ENCODE measurements at regions not wholly inside any gene's neighbourhood (a gene's known extent, or its start where the extent isn't known, plus 50 kb on each side); places are given as distances from the start of the nearest gene placed in this dataset.

- intact Hi-C loops (cut with micrococcal nuclease), result no loop called here
- H3K27ac ChIP-seq (replicated peaks), result no peak overlapping the region
- no peak for DNase-seq
- H3K36me3 ChIP-seq, result no peaks in the 10 kb centered on the region
- H3K9me3 ChIP-seq (replicated peaks), result no peaks in the 10 kb centered on the region
- no peaks in the 10 kb centered on the region for H3K27me3 ChIP-seq (ENCODE audit: low read depth)
- no peaks in the 10 kb centered on the region for H3K4me1 ChIP-seq
- no peak overlapping the region for H3K4me3 ChIP-seq
- TF ChIP-seq CTCF (IDR thresholded peaks at IDR 0.05; ENCODE audit: borderline replicate concordance), result no peak
Measured at GRCh38 chr6:101281266-101281665, 112.2 kb upstream of the GRIK2 start.

GRCh38 chr6:101284131-101284530, 109.4 kb upstream of the GRIK2 start:
- H3K27ac ChIP-seq (replicated peaks), result no peak overlapping the region
- no peaks in the 10 kb centered on the region for H3K27me3 ChIP-seq (ENCODE audit: low read depth)
- no peak overlapping the region for H3K4me3 ChIP-seq
- DNase-seq, result no peak
- H3K4me1 ChIP-seq, result no peaks in the 10 kb centered on the region
- no peak for TF ChIP-seq CTCF (IDR thresholded peaks at IDR 0.05; ENCODE audit: borderline replicate concordance)
- no peaks in the 10 kb centered on the region for H3K36me3 ChIP-seq
- H3K9me3 ChIP-seq (replicated peaks), result no peaks in the 10 kb centered on the region
- intact Hi-C loops (cut with micrococcal nuclease), result no loop called here

DNA sequence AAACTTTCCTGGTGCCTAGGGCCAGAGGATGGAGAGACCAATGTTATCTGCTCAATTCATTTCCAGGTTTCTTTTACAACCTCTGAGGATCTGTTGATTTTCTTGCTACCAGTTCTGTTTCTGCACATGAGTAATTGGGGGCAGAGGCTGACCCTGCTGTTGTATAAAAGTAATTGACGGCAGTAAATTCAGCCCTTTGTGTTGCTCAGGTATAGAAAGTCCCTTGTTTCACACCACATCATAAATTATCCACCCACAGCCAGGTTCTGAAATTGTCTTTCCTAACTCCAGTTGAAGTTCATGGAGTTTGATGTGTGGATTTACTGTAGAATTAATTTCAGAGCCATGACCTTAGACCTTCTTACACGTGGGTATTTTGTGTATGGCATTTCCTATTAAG, 107.4 kb upstream of the GRIK2 start:
- Histone ChIP-seq H3K36me3 (no peaks in the 10 kb centered on the region), H3K4me1 (no peaks in the 10 kb centered on the region), H3K4me3 (no peak overlapping the region), H3K9me3 (replicated peaks) (no peaks in the 10 kb centered on the region), H3K27ac (replicated peaks) (no peak overlapping the region), H3K27me3 (ENCODE audit: low read depth) (no peaks in the 10 kb centered on the region)
- no peak for DNase-seq
- TF ChIP-seq CTCF (IDR thresholded peaks at IDR 0.05; ENCODE audit: borderline replicate concordance), result no peak
- intact Hi-C loops (cut with micrococcal nuclease), result no loop called here

DNA sequence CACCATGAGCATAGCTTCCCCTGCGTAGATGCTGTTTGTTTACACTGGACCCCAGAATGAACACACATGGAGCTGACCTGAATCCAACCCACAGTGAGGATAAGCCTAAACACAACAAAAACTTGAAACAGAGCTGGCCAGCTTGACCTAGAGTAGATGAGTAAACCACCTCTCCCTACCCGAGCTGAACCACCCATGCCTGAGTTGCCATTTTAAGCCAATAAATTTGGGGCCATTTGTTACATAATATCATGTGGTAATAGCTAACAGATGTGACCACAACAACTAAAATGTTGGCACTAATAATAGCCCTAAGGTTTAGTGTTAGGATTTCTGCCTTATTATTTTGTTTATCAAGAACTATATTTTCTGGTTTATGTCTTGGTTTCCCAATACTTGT, 103.2 kb upstream of the GRIK2 start:
- no peak for TF ChIP-seq CTCF (IDR thresholded peaks at IDR 0.05; ENCODE audit: borderline replicate concordance)
- Histone ChIP-seq H3K27ac (replicated peaks) (no peak overlapping the region), H3K27me3 (ENCODE audit: low read depth) (no peaks in the 10 kb centered on the region), H3K36me3 (no peaks in the 10 kb centered on the region), H3K4me1 (no peaks in the 10 kb centered on the region), H3K9me3 (replicated peaks) (no peaks in the 10 kb centered on the region), H3K4me3 (no peak overlapping the region)
- DNase-seq, result no peak
- intact Hi-C loops (cut with micrococcal nuclease), result no loop called here

DNA sequence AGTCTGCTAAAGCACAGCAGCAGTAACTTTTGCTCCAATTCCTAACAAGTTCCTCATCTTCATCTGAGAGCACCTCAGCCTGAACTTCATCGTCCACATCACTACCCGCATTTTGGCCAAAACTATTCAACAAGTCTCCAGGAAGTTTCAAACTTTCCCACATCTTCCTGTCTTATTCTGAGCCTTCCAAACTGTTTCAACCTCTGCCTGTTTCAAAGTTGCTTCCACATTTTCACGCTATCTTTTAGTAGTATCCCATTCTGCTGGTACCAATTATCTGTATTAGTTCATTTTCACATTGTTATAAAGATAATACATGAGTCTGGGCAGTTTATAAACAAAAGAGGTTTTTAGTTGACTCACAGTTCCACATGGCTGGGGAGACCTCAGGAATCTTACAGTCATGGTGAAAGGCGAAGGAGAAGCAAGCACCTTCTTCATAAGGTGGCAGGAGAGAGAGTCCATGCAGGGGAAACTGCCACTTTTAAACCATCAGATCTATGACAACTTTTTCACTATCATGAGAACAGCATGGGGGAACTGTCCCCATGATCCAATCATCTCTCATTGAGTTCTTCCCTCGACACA, 99.4 kb upstream of the GRIK2 start:
- Histone ChIP-seq H3K27ac (replicated peaks) (no peak overlapping the region), H3K4me1 (no peaks in the 10 kb centered on the region), H3K9me3 (replicated peaks) (no peaks in the 10 kb centered on the region), H3K36me3 (no peaks in the 10 kb centered on the region), H3K4me3 (no peak overlapping the region), H3K27me3 (ENCODE audit: low read depth) (no peaks in the 10 kb centered on the region)
- TF ChIP-seq CTCF (IDR thresholded peaks at IDR 0.05; ENCODE audit: borderline replicate concordance), result no peak
- DNase-seq, result no peak
- intact Hi-C loops (cut with micrococcal nuclease), result no loop called here
